Fibroblast of villous mesenchyme (primary cell): ENCODE measurements at regions not wholly inside any gene's neighbourhood (a gene's known extent, or its start where the extent isn't known, plus 50 kb on each side); places are given as distances from the start of the nearest gene placed in this dataset.

Experiments used
- DNase-seq: peaks from one replicate; pipeline ENCODE4 v3.0.0-alpha.2; 2010; ENCODE audit warnings: low read depth
- H3K4me3 ChIP-seq: 2 replicates; pipeline ENCODE4 v1.5.1; 2011; ENCODE audit warnings: low read depth, mild to moderate bottlenecking, low read length
- TF ChIP-seq, protein P1 (sequence below): IDR thresholded peaks from 2 replicates; pipeline ENCODE4 v1.5.1; 2012; ENCODE audit warnings: low read depth, mild to moderate bottlenecking, low read length; ENCODE audit not compliant: insufficient read depth

DNA sequence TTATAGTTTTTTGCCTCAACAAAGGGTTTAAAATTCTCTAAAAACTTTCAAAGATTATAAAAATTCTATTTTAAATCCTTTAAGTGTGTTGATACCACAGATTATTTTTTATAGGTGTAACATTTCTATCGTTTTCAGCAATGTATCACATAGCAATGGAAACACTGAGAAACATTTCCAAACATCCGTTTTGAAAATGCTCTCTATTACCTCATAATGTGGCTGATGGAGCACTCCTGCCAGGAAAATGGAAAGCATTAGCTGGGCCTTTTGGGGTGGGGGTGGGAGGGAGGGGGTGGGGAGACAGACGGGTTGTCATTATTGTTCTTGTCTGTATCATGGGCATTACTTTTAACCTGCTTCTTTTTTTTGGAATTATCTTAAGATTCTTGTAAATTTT, 516.5 kb downstream of the ACTL7B start:
- H3K4me3 ChIP-seq = no peak overlapping the region
- TF ChIP-seq, protein P1, sequence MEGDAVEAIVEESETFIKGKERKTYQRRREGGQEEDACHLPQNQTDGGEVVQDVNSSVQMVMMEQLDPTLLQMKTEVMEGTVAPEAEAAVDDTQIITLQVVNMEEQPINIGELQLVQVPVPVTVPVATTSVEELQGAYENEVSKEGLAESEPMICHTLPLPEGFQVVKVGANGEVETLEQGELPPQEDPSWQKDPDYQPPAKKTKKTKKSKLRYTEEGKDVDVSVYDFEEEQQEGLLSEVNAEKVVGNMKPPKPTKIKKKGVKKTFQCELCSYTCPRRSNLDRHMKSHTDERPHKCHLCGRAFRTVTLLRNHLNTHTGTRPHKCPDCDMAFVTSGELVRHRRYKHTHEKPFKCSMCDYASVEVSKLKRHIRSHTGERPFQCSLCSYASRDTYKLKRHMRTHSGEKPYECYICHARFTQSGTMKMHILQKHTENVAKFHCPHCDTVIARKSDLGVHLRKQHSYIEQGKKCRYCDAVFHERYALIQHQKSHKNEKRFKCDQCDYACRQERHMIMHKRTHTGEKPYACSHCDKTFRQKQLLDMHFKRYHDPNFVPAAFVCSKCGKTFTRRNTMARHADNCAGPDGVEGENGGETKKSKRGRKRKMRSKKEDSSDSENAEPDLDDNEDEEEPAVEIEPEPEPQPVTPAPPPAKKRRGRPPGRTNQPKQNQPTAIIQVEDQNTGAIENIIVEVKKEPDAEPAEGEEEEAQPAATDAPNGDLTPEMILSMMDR = no peak
- no peak for DNase-seq

DNA sequence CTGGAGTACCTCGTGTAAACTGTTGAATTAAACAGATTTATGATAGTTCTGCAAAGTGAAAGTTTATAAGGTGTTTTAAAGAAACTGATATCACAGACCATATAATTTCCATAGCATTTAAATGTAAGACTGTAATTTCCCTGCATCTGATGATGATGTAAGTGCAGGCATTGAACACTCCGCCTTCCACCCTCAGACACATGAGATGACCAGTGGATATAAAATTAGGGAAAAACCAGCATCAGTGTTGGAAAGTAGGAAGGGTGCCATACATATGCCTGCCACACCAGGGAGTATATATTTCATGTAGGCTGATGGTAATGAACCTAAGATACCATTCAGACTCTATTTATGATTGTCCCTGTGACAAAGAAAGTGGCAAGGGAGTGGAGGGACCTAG, 519.2 kb downstream of the ACTL7B start:
- no peak for DNase-seq
- no peak overlapping the region for H3K4me3 ChIP-seq
- TF ChIP-seq, protein P1 = no peak

DNA sequence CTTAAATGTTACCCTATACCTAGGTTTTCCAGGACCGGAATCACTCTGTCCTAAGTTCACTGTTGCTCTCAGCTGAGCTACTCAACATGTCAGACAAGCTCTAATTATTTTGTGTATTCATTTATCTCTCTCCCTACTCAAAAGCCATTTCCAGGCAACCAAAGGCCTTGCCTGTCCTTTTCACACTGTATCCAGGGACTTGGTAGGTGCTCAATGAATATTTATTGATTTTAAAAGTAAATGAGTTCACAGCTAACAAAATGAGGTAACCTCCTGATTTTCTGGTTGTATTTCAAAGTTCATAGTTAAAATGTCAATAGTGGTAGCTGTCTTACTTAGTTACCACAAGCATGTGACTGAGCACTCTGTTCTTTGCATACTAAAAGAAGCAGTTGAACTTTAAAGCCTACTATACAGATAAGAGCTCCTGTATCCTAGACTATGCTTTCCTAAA, 522.2 kb downstream of the ACTL7B start:
- DNase-seq = no peak
- TF ChIP-seq, protein P1 = no peak
- H3K4me3 ChIP-seq = no peak overlapping the region

DNA sequence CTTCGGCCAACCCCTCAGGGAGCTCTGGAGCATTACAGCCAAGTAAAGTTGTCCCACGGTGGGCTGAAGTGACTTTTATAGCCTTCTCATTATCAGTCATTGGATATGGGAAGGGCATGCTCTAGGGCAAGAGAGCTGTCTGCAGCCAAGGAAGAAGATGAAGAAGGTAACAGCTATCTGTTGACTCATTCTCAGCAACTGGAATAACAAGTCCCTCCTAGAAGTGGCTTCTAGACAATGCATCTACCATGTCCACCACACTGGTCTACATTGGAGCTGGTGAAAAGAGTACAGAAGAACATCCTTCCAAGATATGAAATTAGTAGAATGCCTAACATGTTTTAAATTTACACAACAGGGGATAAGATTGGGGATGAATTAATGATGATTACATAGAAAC, 524.2 kb downstream of the ACTL7B start:
- no peak for DNase-seq
- TF ChIP-seq, protein P1 = no peak
- H3K4me3 ChIP-seq = no peak overlapping the region

DNA sequence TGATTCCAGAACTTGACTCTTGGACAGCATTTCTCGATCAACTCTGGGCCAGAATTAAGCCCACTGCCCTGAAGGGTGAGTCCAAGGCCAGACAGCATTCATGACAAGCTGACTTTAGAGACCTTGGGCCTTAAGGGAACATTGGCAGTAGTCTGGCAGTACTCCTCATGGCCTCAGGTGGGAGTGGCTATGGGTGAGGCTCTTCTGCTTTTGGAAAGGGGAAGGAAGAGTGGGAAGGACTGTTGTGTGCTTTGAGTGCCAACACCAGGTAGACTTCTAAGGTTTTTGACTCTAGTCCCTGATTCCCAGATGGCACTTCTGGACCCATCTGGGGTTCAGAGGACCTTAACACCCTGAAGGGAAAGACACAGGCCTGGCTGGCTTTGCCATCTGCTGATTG, 530.4 kb downstream of the ACTL7B start:
- TF ChIP-seq, protein P1 = no peak
- H3K4me3 ChIP-seq = no peak overlapping the region
- DNase-seq = no peak

DNA sequence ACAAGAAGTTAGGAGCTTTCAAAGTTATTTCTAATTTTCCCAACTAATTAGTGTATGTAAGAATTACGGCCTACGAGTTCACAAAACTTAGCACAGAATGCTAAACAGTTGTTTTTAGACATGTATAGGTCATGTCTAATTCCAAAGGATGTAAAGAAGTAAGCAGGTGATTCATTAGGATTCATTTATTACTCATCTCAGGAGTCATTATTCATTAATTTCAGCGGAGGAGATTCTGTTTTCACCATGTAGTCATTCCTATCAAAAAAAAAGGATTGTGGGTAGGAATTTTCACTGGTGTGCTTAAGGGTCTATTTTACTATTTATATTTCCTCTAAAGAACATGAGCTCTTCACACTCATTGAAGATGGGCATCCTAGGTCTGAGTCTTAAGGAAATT, 532.2 kb downstream of the ACTL7B start:
- DNase-seq = no peak

More for the DNA sequence above, 532.2 kb downstream of the ACTL7B start:
- TF ChIP-seq, protein P1 = no peak
- no peak overlapping the region for H3K4me3 ChIP-seq
